ENCODE measurements at regions not wholly inside any gene's neighbourhood (a gene's known extent, or its start where the extent isn't known, plus 50 kb on each side); places are given as distances from the start of the nearest gene placed in this dataset.

DNA sequence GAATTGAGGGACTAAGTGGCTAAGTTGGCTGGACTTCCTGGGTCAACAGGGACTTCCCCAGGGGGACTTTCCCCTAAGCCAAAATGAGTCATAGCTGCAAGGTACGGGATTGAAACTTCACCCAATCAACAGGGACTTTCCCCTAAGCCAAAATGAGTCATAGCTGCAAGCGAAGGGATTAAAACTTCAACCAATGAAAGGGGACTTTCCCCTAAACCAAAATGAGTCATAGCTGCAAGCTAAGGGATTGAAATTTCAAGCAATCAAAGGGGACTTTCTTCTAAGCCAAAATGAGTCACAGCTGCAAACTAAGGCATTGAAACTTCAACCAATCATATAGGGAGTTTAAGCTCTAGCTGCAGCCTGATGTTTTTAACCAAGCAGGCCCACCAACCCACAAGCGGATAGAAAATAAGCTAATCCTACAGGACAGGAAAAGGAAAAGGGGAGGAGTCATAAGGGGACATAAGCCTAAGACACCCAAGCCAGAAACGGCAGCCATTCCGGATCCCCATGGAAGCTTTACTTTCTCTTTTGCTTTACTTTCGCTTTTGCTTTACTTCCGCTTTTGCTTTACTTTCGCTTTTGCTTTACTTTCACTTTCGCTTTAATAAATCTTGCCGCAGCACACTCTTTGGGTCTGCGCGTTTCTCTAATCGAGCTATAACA, 1375.4 kb upstream of the CELF4 start:
- TF ChIP-seq, protein P1, sequence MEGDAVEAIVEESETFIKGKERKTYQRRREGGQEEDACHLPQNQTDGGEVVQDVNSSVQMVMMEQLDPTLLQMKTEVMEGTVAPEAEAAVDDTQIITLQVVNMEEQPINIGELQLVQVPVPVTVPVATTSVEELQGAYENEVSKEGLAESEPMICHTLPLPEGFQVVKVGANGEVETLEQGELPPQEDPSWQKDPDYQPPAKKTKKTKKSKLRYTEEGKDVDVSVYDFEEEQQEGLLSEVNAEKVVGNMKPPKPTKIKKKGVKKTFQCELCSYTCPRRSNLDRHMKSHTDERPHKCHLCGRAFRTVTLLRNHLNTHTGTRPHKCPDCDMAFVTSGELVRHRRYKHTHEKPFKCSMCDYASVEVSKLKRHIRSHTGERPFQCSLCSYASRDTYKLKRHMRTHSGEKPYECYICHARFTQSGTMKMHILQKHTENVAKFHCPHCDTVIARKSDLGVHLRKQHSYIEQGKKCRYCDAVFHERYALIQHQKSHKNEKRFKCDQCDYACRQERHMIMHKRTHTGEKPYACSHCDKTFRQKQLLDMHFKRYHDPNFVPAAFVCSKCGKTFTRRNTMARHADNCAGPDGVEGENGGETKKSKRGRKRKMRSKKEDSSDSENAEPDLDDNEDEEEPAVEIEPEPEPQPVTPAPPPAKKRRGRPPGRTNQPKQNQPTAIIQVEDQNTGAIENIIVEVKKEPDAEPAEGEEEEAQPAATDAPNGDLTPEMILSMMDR (IDR thresholded peaks at IDR 0.05; ENCODE audit: insufficient read depth, low read length, poor library complexity, severe bottlenecking) = no peak
- TF ChIP-seq EZH2phosphoT487 (conservative IDR thresholded peaks at IDR 0.05; ENCODE audit: low read length) = no peak

Data from SU-DHL-6 (cell line).